Thyroid gland (tissue), 4 donors: ENCODE measurements at regions not wholly inside any gene's neighbourhood (a gene's known extent, or its start where the extent isn't known, plus 50 kb on each side); places are given as distances from the start of the nearest gene placed in this dataset.

ENCODE experiments used
- DNase-seq, 2 donors: peaks; one replicate each; pipeline ENCODE4 v3.0.0-alpha.2; 2019
- H3K27ac ChIP-seq, 3 donors: fragments of 200-600 bp; sonication (generic); 1 replicate in 2 of 3; 2 replicates in 1 of 3; pipeline ENCODE4 v1.5.1; 2016 to 2019; ENCODE audit warnings: mild to moderate bottlenecking in 1 of 3, moderate library complexity in 1 of 3
- H3K27me3 ChIP-seq: fragments of 200-600 bp; sonication (generic); one replicate; pipeline ENCODE4 v1.5.1; 2019
- H3K36me3 ChIP-seq, 2 donors: fragments of 200-600 bp; sonication (generic); one replicate each; pipeline ENCODE4 v1.5.1; 2016 to 2019
- H3K4me1 ChIP-seq, 2 donors: fragments of 200-600 bp; sonication (generic); one replicate each; pipeline ENCODE4 v1.5.1; 2017 to 2019
- H3K4me3 ChIP-seq, 3 donors: fragments of 200-600 bp; sonication (generic); replicated peaks in 1 of 3; 1 replicate in 2 of 3; 2 replicates in 1 of 3; pipeline ENCODE4 v1.5.1; 2016; ENCODE audit warnings: mild to moderate bottlenecking in 1 of 3
- H3K9me3 ChIP-seq: fragments of 200-600 bp; sonication (generic); one replicate; pipeline ENCODE4 v1.5.1; 2017
- POLR2A ChIP-seq, 2 donors: fragments of 450-650 bp; IDR thresholded peaks; one replicate each; pipeline ENCODE4 v1.6.1; 2017; ENCODE audit warnings: antibody characterized with exemption in 2 of 2, mild to moderate bottlenecking in 2 of 2, moderate library complexity in 1 of 2
- whole genome bisulfite sequencing, 2 donors: methylation state at CpG; one replicate each; pipeline ENCODE4 v1.1.5; 2017; 5-methylcytosine and 5-hydroxymethylcytosine counted together
- intact Hi-C: fragments of 100-400 bp; cut with DNase I; formaldehyde crosslinking; loops from one replicate; pipeline ENCODE4 v1.15.1; 2023
- TF ChIP-seq, protein P1 (sequence below), 6 experiments: fragments of 200-600 bp in 3 of 6; fragments of 450-650 bp in 3 of 6; sonication (generic) in 3 of 6; IDR thresholded peaks; one replicate each; pipeline ENCODE4 v1.5.1; 2016 to 2019; ENCODE audit warnings: antibody characterized with exemption in 6 of 6, mild to moderate bottlenecking in 2 of 6, inconsistent platforms in 1 of 6, moderate library complexity in 1 of 6

DNA sequence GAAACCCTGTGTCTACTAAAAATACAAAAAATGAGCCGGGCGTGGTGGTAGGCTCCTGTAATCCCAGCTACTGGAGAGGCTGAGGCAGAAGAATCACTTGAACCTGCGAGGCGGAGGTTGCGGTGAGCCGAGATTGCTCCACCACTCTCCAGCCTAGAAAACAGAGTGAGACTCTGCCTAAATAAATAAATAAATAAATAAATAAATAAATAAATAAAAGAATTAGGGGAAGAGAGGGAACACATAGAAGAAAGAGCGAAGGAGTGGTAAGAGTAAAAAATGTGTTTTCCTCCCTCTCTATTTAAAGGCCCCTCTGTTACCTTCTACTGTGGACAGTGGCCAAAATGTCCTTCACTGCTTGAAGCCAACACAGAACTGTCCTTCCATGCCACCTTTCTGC is 103.9 kb upstream of the SOX21 start:
- H3K4me1 ChIP-seq = no peaks in the 10 kb centered on the region
- TF ChIP-seq, protein P1, sequence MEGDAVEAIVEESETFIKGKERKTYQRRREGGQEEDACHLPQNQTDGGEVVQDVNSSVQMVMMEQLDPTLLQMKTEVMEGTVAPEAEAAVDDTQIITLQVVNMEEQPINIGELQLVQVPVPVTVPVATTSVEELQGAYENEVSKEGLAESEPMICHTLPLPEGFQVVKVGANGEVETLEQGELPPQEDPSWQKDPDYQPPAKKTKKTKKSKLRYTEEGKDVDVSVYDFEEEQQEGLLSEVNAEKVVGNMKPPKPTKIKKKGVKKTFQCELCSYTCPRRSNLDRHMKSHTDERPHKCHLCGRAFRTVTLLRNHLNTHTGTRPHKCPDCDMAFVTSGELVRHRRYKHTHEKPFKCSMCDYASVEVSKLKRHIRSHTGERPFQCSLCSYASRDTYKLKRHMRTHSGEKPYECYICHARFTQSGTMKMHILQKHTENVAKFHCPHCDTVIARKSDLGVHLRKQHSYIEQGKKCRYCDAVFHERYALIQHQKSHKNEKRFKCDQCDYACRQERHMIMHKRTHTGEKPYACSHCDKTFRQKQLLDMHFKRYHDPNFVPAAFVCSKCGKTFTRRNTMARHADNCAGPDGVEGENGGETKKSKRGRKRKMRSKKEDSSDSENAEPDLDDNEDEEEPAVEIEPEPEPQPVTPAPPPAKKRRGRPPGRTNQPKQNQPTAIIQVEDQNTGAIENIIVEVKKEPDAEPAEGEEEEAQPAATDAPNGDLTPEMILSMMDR (IDR thresholded peaks at IDR 0.05) = no peak
- no peak for TF ChIP-seq POLR2A (IDR thresholded peaks at IDR 0.05)
- no peak overlapping the region for H3K27ac ChIP-seq
- WGBS, 2 donors = 96 to 97% methylated on average over 7 of the region's 7 CpGs
- H3K9me3 ChIP-seq = no peaks in the 10 kb centered on the region
- intact Hi-C loops = no loop called here
- H3K27me3 ChIP-seq = no peaks in the 10 kb centered on the region
- DNase-seq = no peak
- no peaks in the 10 kb centered on the region for H3K36me3 ChIP-seq
- no peak overlapping the region for H3K4me3 ChIP-seq

DNA sequence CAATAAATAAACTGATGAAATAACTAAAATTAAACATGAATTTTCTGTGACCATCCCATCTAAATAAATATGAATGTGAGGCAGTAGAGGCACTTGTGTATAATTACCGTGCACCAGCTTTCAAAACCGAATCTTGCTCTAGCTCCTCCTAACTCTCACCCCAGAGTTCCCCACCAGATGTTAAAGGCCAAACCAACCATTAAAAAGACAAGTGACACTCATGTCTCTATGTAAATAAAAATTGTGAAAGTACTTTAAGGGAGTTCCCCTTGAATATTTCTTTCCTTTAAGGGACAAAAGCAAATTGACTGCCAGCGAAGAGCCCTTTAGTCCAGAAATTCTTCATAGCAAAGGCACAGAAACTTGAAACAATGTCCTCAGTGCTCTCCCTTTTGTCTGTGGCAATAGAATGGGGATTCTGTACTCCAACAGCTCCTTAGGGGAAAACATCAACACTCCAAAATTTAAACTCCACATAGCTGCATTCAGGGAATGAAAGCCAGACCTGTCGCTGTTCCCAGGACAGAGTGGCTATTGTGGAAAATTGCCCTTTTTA is 101.7 kb upstream of the SOX21 start:
- Histone ChIP-seq H3K27me3 (no peaks in the 10 kb centered on the region), H3K27ac (no peak overlapping the region), H3K36me3 (no peaks in the 10 kb centered on the region), H3K4me3 (no peak overlapping the region), H3K9me3 (no peaks in the 10 kb centered on the region), H3K4me1 (no peaks in the 10 kb centered on the region)
- intact Hi-C loops = no loop called here
- WGBS, 2 donors = 44 to 50% methylated on average over 4 of the region's 4 CpGs
- DNase-seq = no peak
- no peak for TF ChIP-seq POLR2A (IDR thresholded peaks at IDR 0.05)
- TF ChIP-seq, protein P1 (IDR thresholded peaks at IDR 0.05) = no peak

DNA sequence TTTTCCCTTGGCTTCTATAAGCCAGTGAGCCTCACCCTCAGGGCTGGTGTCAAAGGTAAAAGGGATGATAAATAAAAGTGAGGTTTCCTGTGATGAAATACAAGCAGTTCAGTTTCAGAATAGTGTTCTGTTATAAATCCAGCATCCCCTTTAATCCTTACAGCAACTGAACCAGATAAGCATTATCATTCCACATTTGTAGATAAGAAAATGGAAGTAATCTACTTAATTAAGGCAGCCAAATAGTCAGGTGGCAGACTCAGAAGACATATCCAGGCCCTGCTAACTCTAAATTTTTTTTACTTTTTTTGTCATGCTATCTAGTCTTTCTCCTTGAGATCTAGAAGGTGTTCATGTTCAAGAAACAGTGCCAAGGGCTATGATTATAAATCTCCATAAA is 99.4 kb upstream of the SOX21 start:
- H3K36me3 ChIP-seq = no peaks in the 10 kb centered on the region
- no peak overlapping the region for H3K4me3 ChIP-seq
- no peaks in the 10 kb centered on the region for H3K27me3 ChIP-seq
- no peaks in the 10 kb centered on the region for H3K9me3 ChIP-seq
- DNase-seq = no peak
- H3K27ac ChIP-seq = no peak overlapping the region
- no peak for TF ChIP-seq POLR2A (IDR thresholded peaks at IDR 0.05)
- TF ChIP-seq, protein P1 (IDR thresholded peaks at IDR 0.05) = no peak
- H3K4me1 ChIP-seq = no peaks in the 10 kb centered on the region
- intact Hi-C loops = no loop called here

DNA sequence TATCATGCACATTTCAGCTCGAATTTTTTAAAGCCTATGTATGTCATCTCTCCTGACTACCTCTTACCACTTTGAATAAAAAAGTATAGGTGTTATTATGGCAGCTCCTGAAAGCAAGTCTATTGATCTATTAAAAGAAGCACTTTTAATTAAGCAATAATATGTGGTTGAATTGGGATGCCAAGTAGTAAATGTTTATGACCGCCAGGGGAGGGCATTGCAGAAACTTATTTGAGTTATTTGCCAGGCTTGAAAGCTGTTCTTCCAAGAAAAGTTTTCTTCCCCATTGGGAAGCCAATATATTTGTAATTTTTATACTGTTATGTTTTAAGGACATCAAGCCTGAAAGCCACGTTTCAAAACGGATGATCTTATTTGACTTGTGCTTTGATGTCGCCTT is 88.1 kb upstream of the SOX21 start:
- no peaks in the 10 kb centered on the region for H3K27me3 ChIP-seq
- no peak for TF ChIP-seq POLR2A (IDR thresholded peaks at IDR 0.05)
- TF ChIP-seq, protein P1 (IDR thresholded peaks at IDR 0.05) = no peak
- H3K36me3 ChIP-seq = no peaks in the 10 kb centered on the region
- 73 to 80% methylated on average over 5 of the region's 5 CpGs for WGBS, 2 donors
- H3K9me3 ChIP-seq = no peaks in the 10 kb centered on the region
- no peak overlapping the region for H3K4me3 ChIP-seq
- H3K27ac ChIP-seq = no peak overlapping the region
- intact Hi-C loops = no loop called here
- H3K4me1 ChIP-seq = no peaks in the 10 kb centered on the region
- DNase-seq = no peak

DNA sequence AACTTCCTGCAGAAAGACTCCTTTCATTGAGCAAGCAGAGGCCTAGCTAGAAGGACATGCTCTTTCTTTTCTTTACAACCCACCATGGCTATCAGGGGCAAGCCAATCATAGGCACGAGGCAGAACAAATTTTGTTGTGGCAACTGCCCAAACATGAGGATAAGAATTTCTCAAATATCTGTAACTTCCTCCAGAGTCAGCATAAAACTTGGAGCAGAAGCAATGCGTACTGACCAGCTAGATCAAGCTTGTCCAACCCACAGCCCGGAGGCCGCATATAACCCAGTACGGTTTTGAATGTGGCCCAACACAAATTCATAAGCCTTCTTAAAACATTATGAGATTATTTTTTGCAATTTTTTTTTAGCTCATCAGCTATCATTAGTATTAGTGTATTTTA is 87.0 kb upstream of the SOX21 start:
- H3K27ac ChIP-seq = no peak overlapping the region

More for the DNA sequence above, 87.0 kb upstream of the SOX21 start:
- H3K4me1 ChIP-seq = no peaks in the 10 kb centered on the region
- no peak for TF ChIP-seq POLR2A (IDR thresholded peaks at IDR 0.05)
- TF ChIP-seq, protein P1 (IDR thresholded peaks at IDR 0.05) = no peak
- no peak overlapping the region for H3K4me3 ChIP-seq
- intact Hi-C loops = no loop called here
- DNase-seq = no peak
- no peaks in the 10 kb centered on the region for H3K9me3 ChIP-seq
- 77 to 83% methylated on average over 5 of the region's 5 CpGs for WGBS, 2 donors
- no peaks in the 10 kb centered on the region for H3K36me3 ChIP-seq
- H3K27me3 ChIP-seq = no peaks in the 10 kb centered on the region
